ENCODE measurements at regions not wholly inside any gene's neighbourhood (a gene's known extent, or its start where the extent isn't known, plus 50 kb on each side); places are given as distances from the start of the nearest gene placed in this dataset.

- no peaks in the 10 kb centered on the region for H3K79me2 ChIP-seq (ENCODE audit: insufficient read depth)
- ChIA-PET POLR2A (no interaction called here), CTCF (interaction anchor here (0.9 to 1.6 kb wide), 2 partner anchors 8 to 72 kb away, joined by 3 read pairs; no protein-coding TSS in a partner anchor)
- no peaks in the 10 kb centered on the region for H3K4me1 ChIP-seq (ENCODE audit: control insufficient read depth in 1 of 2, insufficient read depth in 2 of 2, low read depth in 1 of 2, low read length in 1 of 2)
- no peaks in the 10 kb centered on the region for H4K20me1 ChIP-seq (ENCODE audit: insufficient read depth)
- no peaks in the 10 kb centered on the region for H3F3A ChIP-seq (replicated peaks; ENCODE audit: insufficient read depth)
- no peak overlapping the region for H3K27ac ChIP-seq (ENCODE audit: low read depth in 2 of 2, low read length in 1 of 2)
- H3K9me2 ChIP-seq: no peaks in the 10 kb centered on the region
- no peak overlapping the region for H3K4me3 ChIP-seq (ENCODE audit: low read depth in 2 of 2, low read length in 1 of 2)
- H3K9ac ChIP-seq: no peak overlapping the region
- 52% methylated on average over 2 of the region's 2 CpGs for WGBS (ENCODE audit: low lambda C conversion rate)
- no peak overlapping the region for H3K4me2 ChIP-seq
- no peaks in the 10 kb centered on the region for H3K9me3 ChIP-seq
- DNase-seq: no peak
- no peaks in the 10 kb centered on the region for H3K36me3 ChIP-seq (replicated peaks in 1 of 2; ENCODE audit: control insufficient read depth in 1 of 2, insufficient read depth in 2 of 2, low read length in 1 of 2)
- H2AFZ ChIP-seq (ENCODE audit: low read depth): no peak overlapping the region
- no peak for TF ChIP-seq IRF3 (IDR thresholded peaks at IDR 0.05; ENCODE audit: low read depth, low read length)
- no peak for TF ChIP-seq MEF2A (IDR thresholded peaks at IDR 0.05; ENCODE audit: borderline replicate concordance, low read depth)
- no peak for TF ChIP-seq PBX3 (IDR thresholded peaks at IDR 0.05)
- H3K27me3 ChIP-seq (ENCODE audit: insufficient read depth): peaks cover 12% of the 10 kb centered on the region; the same call in 1 of the 2 replicates
Measured at GRCh38 chr15:38617831-38618230, 53.2 kb upstream of the RASGRP1 start.

GRCh38 chr15:38618242-38618955 is 53.8 kb upstream of the RASGRP1 start:
- no peaks in the 10 kb centered on the region for H3K9me3 ChIP-seq
- no peak overlapping the region for H3K9ac ChIP-seq
- 64% methylated on average over 4 of the region's 4 CpGs for WGBS (ENCODE audit: low lambda C conversion rate)
- H3F3A ChIP-seq (replicated peaks; ENCODE audit: insufficient read depth): no peaks in the 10 kb centered on the region
- no peaks in the 10 kb centered on the region for H3K9me2 ChIP-seq
- H3K27ac ChIP-seq (ENCODE audit: low read depth in 2 of 2, low read length in 1 of 2): no peak overlapping the region
- no peak overlapping the region for H3K4me3 ChIP-seq (ENCODE audit: low read depth in 2 of 2, low read length in 1 of 2)
- H4K20me1 ChIP-seq (ENCODE audit: insufficient read depth): no peaks in the 10 kb centered on the region
- H2AFZ ChIP-seq (ENCODE audit: low read depth): no peak overlapping the region
- POLR2A ChIA-PET: no interaction called here
- no peaks in the 10 kb centered on the region for H3K79me2 ChIP-seq (ENCODE audit: insufficient read depth)
- no peak for TF ChIP-seq SMC3 (IDR thresholded peaks at IDR 0.05; ENCODE audit: low read depth, low read length)
- no peak for TF ChIP-seq MAX (IDR thresholded peaks at IDR 0.05; ENCODE audit: low read depth)
- TF ChIP-seq EP300 (IDR thresholded peaks at IDR 0.05; ENCODE audit: borderline replicate concordance in 1 of 2, low read depth in 1 of 2, low read length in 1 of 2): no peak
- no peak for TF ChIP-seq TEAD4 (IDR thresholded peaks at IDR 0.05; ENCODE audit: borderline replicate concordance, insufficient read depth)
- no peak for TF ChIP-seq SIN3A (IDR thresholded peaks at IDR 0.05; ENCODE audit: borderline replicate concordance, low read depth, low read length)
- TF ChIP-seq USF2 (IDR thresholded peaks at IDR 0.05; ENCODE audit: borderline replicate concordance, low read depth, low read length): no peak
- TF ChIP-seq MEF2A (IDR thresholded peaks at IDR 0.05; ENCODE audit: borderline replicate concordance, low read depth): no peak
- TF ChIP-seq RXRA (IDR thresholded peaks at IDR 0.05; ENCODE audit: borderline replicate concordance, low read depth): no peak
- H3K27me3 ChIP-seq (ENCODE audit: insufficient read depth): peaks cover 12% of the 10 kb centered on the region; the same call in 1 of the 2 replicates
- no peaks in the 10 kb centered on the region for H3K4me1 ChIP-seq (ENCODE audit: control insufficient read depth in 1 of 2, insufficient read depth in 2 of 2, low read depth in 1 of 2, low read length in 1 of 2)
- no peak for DNase-seq
- no peaks in the 10 kb centered on the region for H3K36me3 ChIP-seq (replicated peaks in 1 of 2; ENCODE audit: control insufficient read depth in 1 of 2, insufficient read depth in 2 of 2, low read length in 1 of 2)
- CTCF ChIA-PET: interaction anchor here (1.6 kb wide), 1 partner anchor 72 kb away, joined by 3 read pairs; no protein-coding TSS in a partner anchor
- H3K4me2 ChIP-seq: no peak overlapping the region

Data from SK-N-SH (cell line).